Pons (tissue), 1 donor: ENCODE measurements at regions not wholly inside any gene's neighbourhood (a gene's known extent, or its start where the extent isn't known, plus 50 kb on each side); places are given as distances from the start of the nearest gene placed in this dataset.
"Not testable (repeated sequence)": the region's sequence is repeated elsewhere in the genome, so short reads cannot be mapped to it uniquely, and the experiment has no call there.

Source experiments
- DNase-seq: peaks from one replicate; pipeline ENCODE4 v3.0.0-alpha.2; 2016; ENCODE audit warnings: low spot score

DNA sequence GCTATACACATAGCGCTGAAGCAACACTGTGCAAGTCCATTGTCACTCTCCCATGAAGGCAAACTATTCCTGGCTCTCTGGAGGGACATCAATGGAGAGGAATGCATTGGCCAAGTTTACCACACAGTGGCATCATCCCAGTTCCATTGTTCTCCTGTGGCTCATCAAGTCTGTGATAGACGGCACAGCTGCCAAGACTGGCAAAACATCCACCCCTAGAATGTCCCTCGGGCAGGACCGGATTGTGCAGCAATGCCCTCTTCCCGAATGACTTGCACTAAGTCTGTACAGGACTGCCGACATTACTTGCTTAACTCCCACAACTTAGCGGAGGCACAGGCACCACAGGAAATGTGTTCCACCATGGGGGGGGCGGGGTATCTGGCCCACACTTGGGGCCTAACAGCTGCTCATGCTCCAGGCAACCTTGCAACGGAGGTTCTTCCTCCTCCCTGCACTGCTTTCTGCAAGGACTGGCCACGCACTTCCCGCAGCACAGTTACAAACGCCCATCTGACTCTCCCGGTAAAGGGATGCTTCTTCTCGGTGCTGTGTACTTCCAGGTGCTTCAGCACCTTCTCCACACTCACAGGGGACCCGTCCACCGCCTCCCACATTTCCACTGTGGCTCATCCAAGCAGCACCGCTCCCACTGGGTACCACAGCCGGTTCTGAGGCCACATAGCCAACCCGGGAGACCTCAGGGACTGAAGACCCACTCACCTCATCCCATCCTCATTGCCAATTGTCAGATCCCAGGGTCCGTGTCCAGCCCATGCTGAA is 1309.6 kb upstream of the RAG2 start:
- DNase-seq: no peak

DNA sequence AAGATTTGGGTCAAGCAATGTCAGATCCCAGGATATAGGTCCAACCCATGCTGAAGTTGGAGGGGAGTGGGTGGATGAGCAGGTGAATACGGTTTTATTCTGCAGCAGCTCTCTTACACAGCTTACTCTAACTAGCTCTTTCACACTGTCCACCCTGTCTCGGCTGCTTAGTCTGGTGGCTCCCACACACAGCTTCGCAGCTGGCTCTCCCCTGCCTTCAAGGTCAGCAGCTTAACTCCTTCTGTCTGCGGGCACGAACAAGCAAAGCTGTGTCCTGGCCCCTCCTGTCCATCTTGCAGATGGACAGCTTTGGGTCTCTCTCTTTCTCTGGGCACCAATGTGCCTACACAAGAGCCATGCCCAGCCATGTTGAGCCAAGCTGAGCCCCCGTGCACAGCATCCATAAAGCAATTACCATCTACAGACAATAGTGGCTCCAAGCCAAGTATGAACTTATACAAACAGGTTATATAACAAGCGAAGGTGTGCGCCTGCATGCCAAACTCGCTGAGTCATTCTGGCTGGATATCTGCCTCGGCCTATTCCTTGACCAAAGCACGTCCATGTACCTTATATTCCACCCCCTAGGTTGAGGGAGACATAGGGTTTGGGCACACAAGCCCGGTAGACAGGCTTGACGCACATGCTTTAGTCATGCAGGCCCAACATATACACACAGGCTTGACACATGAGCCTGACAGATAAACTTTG is 1307.8 kb upstream of the RAG2 start:
- no peak for DNase-seq

DNA sequence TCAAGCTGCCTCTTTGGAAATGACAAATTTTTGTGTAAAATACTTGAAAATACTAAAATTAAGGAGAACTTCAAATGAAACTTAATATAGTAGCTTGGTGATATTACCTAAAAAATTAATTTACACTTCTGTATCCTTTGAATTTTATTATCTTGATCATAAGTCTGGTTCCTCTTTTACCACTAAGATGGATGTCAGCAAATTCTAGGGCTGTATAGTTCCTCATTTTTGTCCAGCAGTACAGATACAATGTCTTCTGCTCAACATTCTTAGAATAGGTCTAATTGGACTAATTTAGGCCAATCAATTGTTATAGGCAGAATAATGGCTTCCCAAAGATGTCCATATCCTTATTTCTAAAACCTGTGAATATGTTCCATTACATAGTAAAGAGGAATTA is 1298.0 kb upstream of the RAG2 start:
- no peak for DNase-seq

- no peak for DNase-seq
Observed at GRCh38 chr11:37881741-37882140, 1283.7 kb upstream of the RAG2 start.

DNA sequence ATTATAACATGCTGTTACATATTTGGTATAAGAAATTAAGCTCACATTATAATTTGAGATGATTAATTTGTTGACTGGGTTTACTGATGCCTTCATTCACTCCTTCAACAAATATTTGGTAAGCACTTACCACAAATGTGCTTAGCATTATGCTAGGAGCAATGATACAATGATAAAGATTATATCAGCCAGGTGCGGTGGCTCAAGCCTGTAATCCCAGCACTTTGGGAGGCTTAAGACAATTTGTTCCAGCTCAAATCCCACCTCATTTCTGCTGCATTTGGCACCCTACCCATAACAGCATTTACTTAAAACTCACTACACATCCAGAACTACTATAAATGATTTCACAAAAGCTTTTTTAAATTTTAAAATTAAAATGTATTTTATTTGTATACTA is 1263.6 kb upstream of the RAG2 start:
- no peak for DNase-seq

GRCh38 chr11:37858806-37859537 is 1260.9 kb upstream of the RAG2 start:
- DNase-seq: not testable (repeated sequence)

- DNase-seq: no peak
Observed at GRCh38 chr11:37858398-37858797, 1260.4 kb upstream of the RAG2 start.

GRCh38 chr11:37857726-37858125 is 1259.7 kb upstream of the RAG2 start:
- DNase-seq: no peak

DNA sequence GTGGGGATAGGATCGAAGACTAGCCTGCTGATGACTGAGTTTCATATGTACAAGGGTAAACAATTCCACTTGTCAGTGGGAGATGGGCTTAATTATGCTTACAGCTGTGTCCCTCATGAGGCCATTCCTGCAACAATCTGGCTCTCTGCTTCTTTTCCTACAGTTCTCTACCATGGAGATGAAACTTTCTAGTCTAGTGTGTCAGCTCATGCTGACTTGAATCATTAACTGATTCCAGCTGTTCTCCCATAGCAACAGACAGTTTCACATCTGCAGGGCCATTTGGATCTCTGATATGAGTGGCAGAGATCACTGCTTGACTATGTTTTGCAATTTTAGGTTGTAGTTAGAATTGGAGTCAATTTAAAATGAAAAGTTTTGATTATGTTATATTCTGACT is 1251.7 kb upstream of the RAG2 start:
- DNase-seq: no peak

DNA sequence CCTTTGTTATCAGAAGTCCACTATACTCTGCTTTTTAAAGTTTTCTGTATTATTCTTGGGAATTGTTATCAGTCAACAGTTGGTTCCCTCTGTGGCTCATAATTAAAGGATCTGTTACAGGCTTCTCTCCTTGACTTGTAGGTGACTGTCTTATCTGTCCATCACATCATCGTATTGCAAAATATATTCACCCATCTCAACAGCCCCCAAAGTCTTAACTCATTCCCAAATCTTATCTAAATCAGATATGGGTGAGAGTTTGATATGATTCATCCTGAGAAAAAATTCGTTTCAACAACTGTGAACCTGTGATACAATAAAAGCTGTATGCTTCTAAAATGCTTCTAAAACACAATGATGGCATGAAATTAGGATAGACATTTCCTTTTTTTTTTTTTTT is 1245.6 kb upstream of the RAG2 start:
- DNase-seq: no peak

GRCh38 chr11:37841016-37841415 is 1243.0 kb upstream of the RAG2 start:
- DNase-seq: no peak

DNA sequence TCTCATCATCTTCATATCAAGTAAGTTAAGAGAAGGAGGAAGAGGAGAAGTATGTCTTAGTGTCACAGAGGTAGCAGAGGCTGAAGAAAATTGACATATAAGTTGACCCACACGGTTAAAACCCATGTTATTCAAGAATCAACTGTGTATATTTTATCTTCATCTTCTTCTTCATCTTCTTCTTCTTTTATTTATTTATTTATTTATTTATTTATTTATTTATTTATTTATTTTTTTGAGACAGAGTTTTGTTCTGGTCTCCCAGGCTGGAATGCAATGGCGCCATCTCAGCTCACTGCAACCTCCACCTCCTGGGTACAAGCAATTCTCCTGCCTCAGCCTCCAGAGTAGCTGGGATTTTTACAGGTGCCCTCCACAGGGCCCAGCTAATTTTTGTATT is 1242.3 kb upstream of the RAG2 start:
- not testable (repeated sequence) for DNase-seq

- no peak for DNase-seq
Observed at GRCh38 chr11:37830529-37830928, 1232.5 kb upstream of the RAG2 start.

DNA sequence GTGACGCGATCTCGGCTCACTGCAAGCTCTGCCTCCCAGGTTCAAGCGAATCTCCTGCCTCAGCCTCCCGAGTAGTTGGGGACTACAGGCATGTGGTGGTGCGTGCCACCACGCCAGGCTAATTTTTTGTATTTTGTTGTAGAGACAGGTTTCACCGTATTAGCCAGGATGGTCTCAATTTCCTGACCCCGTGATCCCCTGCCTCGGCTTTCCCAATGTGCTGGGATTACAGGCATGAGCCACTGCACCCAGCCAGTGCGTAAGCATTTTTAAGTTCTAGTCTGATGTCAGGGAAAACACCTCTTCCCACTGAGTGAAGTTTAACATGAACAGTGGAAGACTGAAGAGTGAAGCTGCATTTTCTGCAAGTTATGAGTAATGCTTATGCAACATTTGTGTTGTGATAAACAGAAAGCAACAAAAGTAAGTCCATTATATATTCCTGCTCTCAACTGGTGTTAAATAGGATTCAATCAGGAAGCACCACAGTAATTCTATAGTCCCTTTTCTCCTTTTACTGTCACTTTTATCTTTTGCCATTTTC is 1219.8 kb upstream of the RAG2 start:
- DNase-seq: no peak

DNA sequence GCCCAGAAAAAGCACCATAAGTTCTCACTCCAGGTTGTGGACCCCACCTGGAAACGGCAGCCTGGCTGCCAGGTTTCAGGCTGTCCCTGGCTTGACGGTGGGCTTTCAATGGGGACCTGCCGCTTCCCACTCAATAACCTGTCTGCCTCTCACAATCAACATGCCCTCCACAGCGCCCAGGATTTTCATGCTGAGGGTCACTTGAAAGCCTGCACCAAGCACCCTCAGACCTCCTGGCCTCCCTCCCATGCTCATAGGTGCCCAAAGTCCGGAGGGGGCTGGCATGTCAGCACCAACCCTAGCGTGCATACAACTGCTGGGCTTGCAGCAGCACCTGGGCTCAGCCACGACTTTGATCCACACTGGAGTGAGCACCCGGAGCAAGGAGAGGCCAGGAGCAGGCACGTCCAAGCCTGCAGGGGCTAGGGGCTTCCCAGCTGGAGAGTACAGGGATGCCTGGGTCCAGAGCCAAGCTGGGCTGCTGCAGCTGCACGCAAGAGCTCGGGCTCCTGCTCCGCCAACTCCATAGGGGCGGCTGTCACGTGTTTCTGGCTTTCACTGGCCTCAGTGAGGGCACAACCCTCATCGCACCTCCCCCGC is 1214.3 kb upstream of the RAG2 start:
- DNase-seq: no peak

- DNase-seq: no peak
Observed at GRCh38 chr11:37811349-37811748, 1213.3 kb upstream of the RAG2 start.

DNA sequence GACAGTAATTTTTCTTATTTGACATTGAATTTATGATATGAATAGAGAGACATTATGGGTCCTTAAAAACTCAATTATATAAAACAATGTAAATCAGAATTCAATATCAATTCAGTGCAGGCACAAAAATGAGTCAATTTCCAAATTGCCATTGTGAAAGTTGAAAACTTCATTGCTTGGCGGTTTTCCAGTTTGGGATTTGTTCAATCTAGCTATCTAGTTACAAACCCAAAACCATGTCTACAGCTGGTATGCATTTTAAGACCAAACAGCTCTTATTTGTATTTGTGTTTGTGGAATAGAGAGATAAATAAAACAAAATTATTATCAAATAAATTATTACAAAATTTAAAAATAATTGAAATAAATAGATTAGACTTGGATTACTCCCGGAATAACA is 1206.6 kb upstream of the RAG2 start:
- no peak for DNase-seq

- no peak for DNase-seq
Observed at GRCh38 chr11:37788141-37788877, 1190.3 kb upstream of the RAG2 start.

DNA sequence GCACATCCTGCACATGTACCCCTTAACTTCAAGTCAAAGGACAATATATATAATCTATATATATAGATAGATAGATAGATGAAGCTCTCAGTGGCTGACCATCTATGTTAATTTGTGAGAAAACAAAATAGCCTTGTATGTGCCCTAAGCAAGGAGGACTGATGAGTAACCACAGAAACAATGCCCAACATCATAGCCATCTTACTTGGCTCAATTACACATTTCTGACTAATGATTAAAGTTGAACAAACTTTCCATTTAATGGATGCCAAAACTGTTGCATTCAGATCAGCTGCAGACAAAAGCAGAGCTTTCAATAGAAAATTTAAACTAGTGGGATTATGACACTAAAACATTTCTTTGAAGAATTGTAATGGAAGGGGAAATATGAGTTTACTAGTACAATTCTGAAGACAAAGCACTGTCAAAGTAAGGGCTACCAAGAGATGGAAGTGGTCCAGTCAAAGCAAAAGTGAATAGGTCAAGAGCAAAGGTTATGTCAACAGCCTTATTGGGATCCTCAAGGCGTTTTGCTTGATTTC is 1188.2 kb upstream of the RAG2 start:
- DNase-seq: no peak

- no peak for DNase-seq
Observed at GRCh38 chr11:37774441-37774840, 1176.4 kb upstream of the RAG2 start.

DNA sequence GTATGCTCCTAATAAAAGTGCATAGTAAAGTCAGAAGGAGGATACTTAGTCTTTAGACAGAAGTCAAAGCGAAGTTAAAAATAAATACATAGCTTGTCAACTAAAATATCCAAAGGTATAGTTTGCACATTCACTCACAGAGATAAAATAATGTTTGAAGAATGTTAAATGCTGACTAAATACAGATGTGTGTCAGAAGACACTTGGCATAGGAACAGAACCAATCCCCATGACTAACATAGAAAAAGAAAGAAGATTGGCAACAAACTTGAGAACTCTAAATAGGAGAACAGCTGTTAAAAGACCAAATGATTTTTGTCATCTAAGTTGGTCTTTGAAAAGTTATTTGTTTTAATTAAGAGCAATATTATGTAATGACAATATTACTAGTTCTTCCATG is 1172.1 kb upstream of the RAG2 start:
- no peak for DNase-seq
